DMS153 treated with DMSO at 0.1 percent for 48 hours (cell line): ENCODE measurements at regions not wholly inside any gene's neighbourhood (a gene's known extent, or its start where the extent isn't known, plus 50 kb on each side); places are given as distances from the start of the nearest gene placed in this dataset.

Experiments
- DNase-seq: peaks from one replicate; lab custom pipeline; 2025; ENCODE audit not compliant: unreplicated experiment; lab: John Stamatoyannopoulos, UW

GRCh38 chr12:71011261-71011660, 90.7 kb upstream of the PTPRR start:
- no peak for DNase-seq

- no peak for DNase-seq
Observed at GRCh38 chr12:71010143-71010479, 89.6 kb upstream of the PTPRR start.

GRCh38 chr12:71009430-71010142, 89.0 kb upstream of the PTPRR start:
- DNase-seq = no peak

- no peak for DNase-seq
Observed at GRCh38 chr12:71008616-71009015, 88.1 kb upstream of the PTPRR start.

- DNase-seq = no peak
Observed at GRCh38 chr12:71007781-71008404, 87.4 kb upstream of the PTPRR start.

GRCh38 chr12:71007020-71007419, 86.5 kb upstream of the PTPRR start:
- no peak for DNase-seq

GRCh38 chr12:71005166-71005565, 84.6 kb upstream of the PTPRR start:
- DNase-seq = no peak

GRCh38 chr12:71004578-71004977, 84.0 kb upstream of the PTPRR start:
- DNase-seq = no peak

- no peak for DNase-seq
Observed at GRCh38 chr12:71000748-71001147, 80.2 kb upstream of the PTPRR start.

GRCh38 chr12:71000255-71000654, 79.7 kb upstream of the PTPRR start:
- no peak for DNase-seq

GRCh38 chr12:70994217-70994788, 73.8 kb upstream of the PTPRR start:
- DNase-seq = no peak

GRCh38 chr12:70989232-70989631, 68.7 kb upstream of the PTPRR start:
- DNase-seq = no peak

- DNase-seq = no peak
Observed at GRCh38 chr12:70985850-70986249, 65.3 kb upstream of the PTPRR start.

- DNase-seq = no peak
Observed at GRCh38 chr12:70983692-70984091, 63.2 kb upstream of the PTPRR start.

GRCh38 chr12:70982991-70983390, 62.5 kb upstream of the PTPRR start:
- DNase-seq = no peak

- DNase-seq = no peak
Observed at GRCh38 chr12:70982286-70982685, 61.7 kb upstream of the PTPRR start.

- no peak for DNase-seq
Observed at GRCh38 chr12:70971001-70971794, 50.7 kb upstream of the PTPRR start.
